ENCODE measurements at regions not wholly inside any gene's neighbourhood (a gene's known extent, or its start where the extent isn't known, plus 50 kb on each side); places are given as distances from the start of the nearest gene placed in this dataset.

GRCh38 chr11:127126986-127127385, 126.4 kb upstream of the KIRREL3 start:
- intact Hi-C loops (cut with DNase I), result no loop called here
- TF ChIP-seq EP300 (IDR thresholded peaks at IDR 0.05), result no peak
- TF ChIP-seq POLR2A (IDR thresholded peaks at IDR 0.05; ENCODE audit: low read depth), result no peak
- no peak for TF ChIP-seq POLR2AphosphoS5 (IDR thresholded peaks at IDR 0.05)
- TF ChIP-seq CTCF (IDR thresholded peaks at IDR 0.05), result no peak

GRCh38 chr11:127119356-127119755, 118.8 kb upstream of the KIRREL3 start:
- 63% methylated on average over 5 of the region's 5 CpGs for WGBS
- Histone ChIP-seq H3K9me3 (no peaks in the 10 kb centered on the region), H3K4me1 (peaks cover 0 to 4% (median 0%) of the 10 kb centered on the region in 4 donors), H3K4me3 (no peak overlapping the region), H3K27me3 (no peaks in the 10 kb centered on the region), H3K27ac (replicated peaks in 1 of 4) (no peak overlapping the region), H3K36me3 (no peaks in the 10 kb centered on the region)
- intact Hi-C loops (cut with DNase I), result no loop called here
- DNase-seq (ENCODE audit: extremely low spot score), result no peak
- TF ChIP-seq CTCF (IDR thresholded peaks at IDR 0.05) (no peak), POLR2A (IDR thresholded peaks at IDR 0.05; ENCODE audit: low read depth) (no peak), EP300 (IDR thresholded peaks at IDR 0.05) (no peak), POLR2AphosphoS5 (IDR thresholded peaks at IDR 0.05) (no peak)

More at GRCh38 chr11:127126986-127127385, 126.4 kb upstream of the KIRREL3 start:
- Histone ChIP-seq H3K4me3 (no peak overlapping the region), H3K4me1 (no peaks in the 10 kb centered on the region), H3K36me3 (no peaks in the 10 kb centered on the region), H3K9me3 (no peaks in the 10 kb centered on the region), H3K27me3 (peaks cover 0 to under 1% (median 0%) of the 10 kb centered on the region in 4 donors), H3K27ac (replicated peaks in 1 of 4) (no peak overlapping the region)
- peak; percentile 75 for DNase-seq (ENCODE audit: extremely low spot score)
- 47% methylated on average over 3 of the region's 3 CpGs for WGBS

GRCh38 chr11:127118811-127119210, 118.2 kb upstream of the KIRREL3 start:
- intact Hi-C loops (cut with DNase I), result no loop called here
- Histone ChIP-seq H3K36me3 (no peaks in the 10 kb centered on the region), H3K9me3 (no peaks in the 10 kb centered on the region), H3K27me3 (no peaks in the 10 kb centered on the region), H3K4me3 (no peak overlapping the region), H3K27ac (replicated peaks in 1 of 4) (no peak overlapping the region), H3K4me1 (peaks cover 0 to 4% (median 0%) of the 10 kb centered on the region in 4 donors)
- no peak for TF ChIP-seq POLR2AphosphoS5 (IDR thresholded peaks at IDR 0.05)
- no peak for TF ChIP-seq CTCF (IDR thresholded peaks at IDR 0.05)
- no peak for TF ChIP-seq EP300 (IDR thresholded peaks at IDR 0.05)
- no peak for TF ChIP-seq POLR2A (IDR thresholded peaks at IDR 0.05; ENCODE audit: low read depth)
- WGBS, result 61% methylated on average over 9 of the region's 9 CpGs
- DNase-seq (ENCODE audit: extremely low spot score), result no peak

- Histone ChIP-seq H3K27me3 (no peaks in the 10 kb centered on the region), H3K36me3 (no peaks in the 10 kb centered on the region), H3K4me1 (peaks cover 0 to 4% (median 0%) of the 10 kb centered on the region in 4 donors), H3K9me3 (no peaks in the 10 kb centered on the region), H3K27ac (replicated peaks in 1 of 4) (no peak overlapping the region), H3K4me3 (no peak overlapping the region)
- TF ChIP-seq EP300 (IDR thresholded peaks at IDR 0.05), result no peak
- no peak for TF ChIP-seq POLR2A (IDR thresholded peaks at IDR 0.05; ENCODE audit: low read depth)
- TF ChIP-seq POLR2AphosphoS5 (IDR thresholded peaks at IDR 0.05), result no peak
- no peak for TF ChIP-seq CTCF (IDR thresholded peaks at IDR 0.05)
- DNase-seq (ENCODE audit: extremely low spot score), result no peak
- 76% methylated on average over 4 of the region's 4 CpGs for WGBS
- intact Hi-C loops (cut with DNase I), result no loop called here
Observed at GRCh38 chr11:127117231-127117739, 116.7 kb upstream of the KIRREL3 start.

GRCh38 chr11:127115844-127116243, 115.3 kb upstream of the KIRREL3 start:
- Histone ChIP-seq H3K27ac (replicated peaks in 1 of 4) (no peak overlapping the region), H3K4me1 (peaks cover 0 to 4% (median under 1%) of the 10 kb centered on the region in 4 donors), H3K27me3 (no peaks in the 10 kb centered on the region), H3K9me3 (no peaks in the 10 kb centered on the region), H3K36me3 (no peaks in the 10 kb centered on the region), H3K4me3 (no peak overlapping the region)
- 97% methylated on average over 17 of the region's 17 CpGs for WGBS
- intact Hi-C loops (cut with DNase I), result no loop called here
- TF ChIP-seq CTCF (IDR thresholded peaks at IDR 0.05) (no peak), POLR2AphosphoS5 (IDR thresholded peaks at IDR 0.05) (no peak), POLR2A (IDR thresholded peaks at IDR 0.05; ENCODE audit: low read depth) (no peak), EP300 (IDR thresholded peaks at IDR 0.05) (no peak)
- DNase-seq (ENCODE audit: extremely low spot score), result no peak
